ENCODE measurements at regions not wholly inside any gene's neighbourhood (a gene's known extent, or its start where the extent isn't known, plus 50 kb on each side); places are given as distances from the start of the nearest gene placed in this dataset.

DNA sequence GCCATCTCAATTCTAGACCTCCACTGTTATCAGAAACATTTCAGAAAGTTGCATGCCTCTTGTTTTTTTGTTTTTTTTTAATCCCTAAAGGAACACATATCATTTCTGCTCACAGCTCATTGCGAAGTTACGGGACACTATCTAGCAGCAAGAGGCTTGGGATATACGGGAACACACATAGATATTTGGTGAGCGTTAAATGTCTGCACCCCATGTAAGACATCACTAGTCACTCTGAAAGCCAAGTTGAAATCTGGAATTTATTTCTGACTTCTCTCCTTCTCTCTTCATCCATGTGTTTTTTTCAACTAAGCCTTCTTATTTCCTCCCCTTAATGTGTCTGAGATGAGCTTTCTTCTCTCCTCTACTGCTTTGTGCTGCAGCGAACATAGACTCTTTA is 683.7 kb downstream of the PDHA2 start:
- TF ChIP-seq, protein P1, sequence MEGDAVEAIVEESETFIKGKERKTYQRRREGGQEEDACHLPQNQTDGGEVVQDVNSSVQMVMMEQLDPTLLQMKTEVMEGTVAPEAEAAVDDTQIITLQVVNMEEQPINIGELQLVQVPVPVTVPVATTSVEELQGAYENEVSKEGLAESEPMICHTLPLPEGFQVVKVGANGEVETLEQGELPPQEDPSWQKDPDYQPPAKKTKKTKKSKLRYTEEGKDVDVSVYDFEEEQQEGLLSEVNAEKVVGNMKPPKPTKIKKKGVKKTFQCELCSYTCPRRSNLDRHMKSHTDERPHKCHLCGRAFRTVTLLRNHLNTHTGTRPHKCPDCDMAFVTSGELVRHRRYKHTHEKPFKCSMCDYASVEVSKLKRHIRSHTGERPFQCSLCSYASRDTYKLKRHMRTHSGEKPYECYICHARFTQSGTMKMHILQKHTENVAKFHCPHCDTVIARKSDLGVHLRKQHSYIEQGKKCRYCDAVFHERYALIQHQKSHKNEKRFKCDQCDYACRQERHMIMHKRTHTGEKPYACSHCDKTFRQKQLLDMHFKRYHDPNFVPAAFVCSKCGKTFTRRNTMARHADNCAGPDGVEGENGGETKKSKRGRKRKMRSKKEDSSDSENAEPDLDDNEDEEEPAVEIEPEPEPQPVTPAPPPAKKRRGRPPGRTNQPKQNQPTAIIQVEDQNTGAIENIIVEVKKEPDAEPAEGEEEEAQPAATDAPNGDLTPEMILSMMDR (IDR thresholded peaks at IDR 0.05; ENCODE audit: low read depth, low read length, poor library complexity, severe bottlenecking): no peak
- TF ChIP-seq EZH2phosphoT487 (IDR thresholded peaks at IDR 0.05; ENCODE audit: borderline replicate concordance, low read length): no peak

All from DOHH2 (cell line).